C4-2B (cell line): ENCODE measurements at regions not wholly inside any gene's neighbourhood (a gene's known extent, or its start where the extent isn't known, plus 50 kb on each side); places are given as distances from the start of the nearest gene placed in this dataset.

ENCODE experiments used
- CTCF ChIP-seq: fragments of 450-650 bp; conservative IDR thresholded peaks from 2 replicates; pipeline ENCODE4 v1.5.1; 2017; ENCODE audit warnings: mild to moderate bottlenecking
- ZFX ChIP-seq: fragments of 450-650 bp; IDR thresholded peaks from 2 replicates; pipeline ENCODE4 v1.6.1; 2017

- no peak for TF ChIP-seq CTCF
- TF ChIP-seq ZFX: no peak
These were observed 67.8 kb upstream of the LTA4H start for GRCh38 chr12:96103067-96103644.
